Naive B cell (primary cell): ENCODE measurements at regions not wholly inside any gene's neighbourhood (a gene's known extent, or its start where the extent isn't known, plus 50 kb on each side); places are given as distances from the start of the nearest gene placed in this dataset.

Source experiments
- ATAC-seq, 2 donors: fragments of 150-1000 bp; cut with Tn5 transposase; 2 replicates each; pipeline ENCODE4 v1.10.0; 2021; ENCODE audit warnings: low read depth in 2 of 2, mild to moderate bottlenecking in 2 of 2, moderate library complexity in 2 of 2
- DNase-seq: peaks from one replicate; pipeline ENCODE4 v3.0.0; 2022
- H3K27ac Mint-ChIP-seq, 6 donors: one replicate each; pipeline ENCODE4 v1.8.0; 2020 to 2022; ENCODE audit warnings: mild to moderate bottlenecking in 6 of 6, mixed read lengths in 6 of 6, moderate library complexity in 5 of 6, inconsistent platforms in 2 of 6
- H3K27me3 Mint-ChIP-seq, 3 donors: one replicate each; pipeline ENCODE4 v1.8.0; 2021 to 2022; ENCODE audit warnings: mixed read lengths in 3 of 3, mild to moderate bottlenecking in 1 of 3
- H3K36me3 Mint-ChIP-seq, 2 donors: one replicate each; pipeline ENCODE4 v1.8.0; 2020 to 2022; ENCODE audit warnings: mixed read lengths in 2 of 2, inconsistent platforms in 1 of 2, mild to moderate bottlenecking in 1 of 2
- H3K4me1 Mint-ChIP-seq, 3 donors: one replicate each; pipeline ENCODE4 v1.8.0; 2020 to 2022; ENCODE audit warnings: mixed read lengths in 3 of 3, inconsistent platforms in 1 of 3, mild to moderate bottlenecking in 1 of 3, moderate library complexity in 1 of 3
- H3K4me3 Mint-ChIP-seq, 8 donors: one replicate each; pipeline ENCODE4 v1.8.0; 2020 to 2022; ENCODE audit warnings: mild to moderate bottlenecking in 8 of 8, mixed read lengths in 8 of 8, moderate library complexity in 8 of 8, inconsistent platforms in 2 of 8
- H3K9me3 Mint-ChIP-seq, 7 donors: one replicate each; pipeline ENCODE4 v1.8.0; 2020 to 2022; ENCODE audit warnings: mixed read lengths in 7 of 7, mild to moderate bottlenecking in 5 of 7, inconsistent platforms in 2 of 7, moderate library complexity in 1 of 7

- Mint-ChIP-seq H3K4me1 (peaks cover 11 to 17% (median 12%) of the 10 kb centered on the region in 3 donors), H3K36me3 (no peaks in the 10 kb centered on the region), H3K9me3 (peaks cover 0 to 2% (median 0%) of the 10 kb centered on the region in 7 donors), H3K27me3 (peaks cover 7 to 15% (median 13%) of the 10 kb centered on the region in 3 donors), H3K27ac (no peak overlapping the region), H3K4me3 (no peak overlapping the region)
- DNase-seq (no peak), ATAC-seq (no peak)
Observed at GRCh38 chr1:230502996-230503395, 76.9 kb upstream of the PGBD5 start.

- Mint-ChIP-seq H3K27ac (no peak overlapping the region), H3K4me1 (peaks cover 4 to 10% (median 6%) of the 10 kb centered on the region in 3 donors), H3K9me3 (peaks cover 0 to 2% (median 0%) of the 10 kb centered on the region in 7 donors), H3K4me3 (no peak overlapping the region), H3K27me3 (peaks cover 8 to 22% (median 20%) of the 10 kb centered on the region in 3 donors), H3K36me3 (no peaks in the 10 kb centered on the region)
- DNase-seq = no peak
- no peak for ATAC-seq
Observed at GRCh38 chr1:230502306-230502705, 76.2 kb upstream of the PGBD5 start.

- H3K4me3 Mint-ChIP-seq = no peak overlapping the region
- DNase-seq (no peak), ATAC-seq (no peak)
- peaks cover 0 to 2% (median 0%) of the 10 kb centered on the region in 7 donors for H3K9me3 Mint-ChIP-seq
- no peaks in the 10 kb centered on the region for H3K36me3 Mint-ChIP-seq
- H3K27ac Mint-ChIP-seq = no peak overlapping the region
- H3K27me3 Mint-ChIP-seq = peaks cover 13 to 27% (median 25%) of the 10 kb centered on the region in 3 donors
- H3K4me1 Mint-ChIP-seq = peaks cover 0 to 6% (median under 1%) of the 10 kb centered on the region in 3 donors
Observed at GRCh38 chr1:230501849-230502248, 75.7 kb upstream of the PGBD5 start.

- Mint-ChIP-seq H3K27me3 (peaks cover 16 to 27% (median 26%) of the 10 kb centered on the region in 3 donors), H3K4me3 (no peak overlapping the region), H3K4me1 (peaks cover 0 to 6% (median 0%) of the 10 kb centered on the region in 3 donors), H3K27ac (no peak overlapping the region), H3K36me3 (no peaks in the 10 kb centered on the region), H3K9me3 (peaks cover 0 to 2% (median 0%) of the 10 kb centered on the region in 7 donors)
- DNase-seq (no peak), ATAC-seq (no peak)
Observed at GRCh38 chr1:230501242-230501641, 75.1 kb upstream of the PGBD5 start.

GRCh38 chr1:230500063-230500462, 73.9 kb upstream of the PGBD5 start:
- ATAC-seq = no peak
- peaks cover 0 to 2% (median 0%) of the 10 kb centered on the region in 7 donors for H3K9me3 Mint-ChIP-seq

GRCh38 chr1:230499496-230499895, 73.4 kb upstream of the PGBD5 start:
- Mint-ChIP-seq H3K9me3 (peaks cover 0 to 2% (median 0%) of the 10 kb centered on the region in 7 donors), H3K4me1 (no peaks in the 10 kb centered on the region), H3K27me3 (peaks cover 20 to 43% (median 41%) of the 10 kb centered on the region in 3 donors), H3K27ac (no peak overlapping the region), H3K4me3 (no peak overlapping the region), H3K36me3 (no peaks in the 10 kb centered on the region)
- no peak for ATAC-seq
- no peak for DNase-seq

More at GRCh38 chr1:230500063-230500462, 73.9 kb upstream of the PGBD5 start:
- H3K4me3 Mint-ChIP-seq = no peak overlapping the region
- no peak for DNase-seq
- H3K27me3 Mint-ChIP-seq = peaks cover 16 to 37% (median 35%) of the 10 kb centered on the region in 3 donors
- H3K27ac Mint-ChIP-seq = no peak overlapping the region
- H3K4me1 Mint-ChIP-seq = no peaks in the 10 kb centered on the region
- no peaks in the 10 kb centered on the region for H3K36me3 Mint-ChIP-seq

- ATAC-seq (no peak), DNase-seq (no peak)
- Mint-ChIP-seq H3K4me1 (no peaks in the 10 kb centered on the region), H3K36me3 (no peaks in the 10 kb centered on the region), H3K9me3 (peaks cover 0 to 2% (median 0%) of the 10 kb centered on the region in 7 donors), H3K27ac (peak overlapping the region in 1 of 6 donors; percentile 58), H3K27me3 (peaks cover 24 to 48% (median 47%) of the 10 kb centered on the region in 3 donors), H3K4me3 (peak overlapping the region in 1 of 8 donors; percentile 7)
Observed at GRCh38 chr1:230498704-230499103, 72.6 kb upstream of the PGBD5 start.

GRCh38 chr1:230496451-230496850, 70.3 kb upstream of the PGBD5 start:
- H3K4me1 Mint-ChIP-seq = no peaks in the 10 kb centered on the region
- H3K9me3 Mint-ChIP-seq = peaks cover 0 to 4% (median 0%) of the 10 kb centered on the region in 7 donors
- H3K27ac Mint-ChIP-seq = no peak overlapping the region
- DNase-seq (no peak), ATAC-seq (no peak)
- H3K4me3 Mint-ChIP-seq = no peak overlapping the region
- peaks cover 31 to 62% (median 57%) of the 10 kb centered on the region in 3 donors for H3K27me3 Mint-ChIP-seq
- H3K36me3 Mint-ChIP-seq = no peaks in the 10 kb centered on the region

GRCh38 chr1:230495891-230496385, 69.8 kb upstream of the PGBD5 start:
- H3K9me3 Mint-ChIP-seq = peaks cover 0 to 4% (median 0%) of the 10 kb centered on the region in 7 donors
- DNase-seq (no peak), ATAC-seq (no peak)
- peaks cover 31 to 62% (median 57%) of the 10 kb centered on the region in 3 donors for H3K27me3 Mint-ChIP-seq
- no peaks in the 10 kb centered on the region for H3K36me3 Mint-ChIP-seq
- no peaks in the 10 kb centered on the region for H3K4me1 Mint-ChIP-seq
- no peak overlapping the region for H3K27ac Mint-ChIP-seq
- H3K4me3 Mint-ChIP-seq = no peak overlapping the region

GRCh38 chr1:230495076-230495475, 68.9 kb upstream of the PGBD5 start:
- Mint-ChIP-seq H3K4me3 (no peak overlapping the region), H3K27ac (no peak overlapping the region), H3K9me3 (peaks cover 0 to 2% (median 0%) of the 10 kb centered on the region in 7 donors), H3K27me3 (peaks cover 39 to 70% (median 64%) of the 10 kb centered on the region in 3 donors), H3K4me1 (no peaks in the 10 kb centered on the region), H3K36me3 (no peaks in the 10 kb centered on the region)
- ATAC-seq (no peak), DNase-seq (no peak)

GRCh38 chr1:230494514-230494913, 68.4 kb upstream of the PGBD5 start:
- no peak for DNase-seq
- peaks cover 44 to 75% (median 69%) of the 10 kb centered on the region in 3 donors for H3K27me3 Mint-ChIP-seq
- no peak overlapping the region for H3K4me3 Mint-ChIP-seq
- no peak for ATAC-seq
- no peaks in the 10 kb centered on the region for H3K36me3 Mint-ChIP-seq
- no peaks in the 10 kb centered on the region for H3K4me1 Mint-ChIP-seq
- peaks cover 0 to 2% (median 0%) of the 10 kb centered on the region in 7 donors for H3K9me3 Mint-ChIP-seq
- no peak overlapping the region for H3K27ac Mint-ChIP-seq

GRCh38 chr1:230494026-230494425, 67.9 kb upstream of the PGBD5 start:
- H3K9me3 Mint-ChIP-seq = peaks cover 0 to 2% (median 0%) of the 10 kb centered on the region in 7 donors
- H3K4me3 Mint-ChIP-seq = no peak overlapping the region
- ATAC-seq (no peak), DNase-seq (no peak)
- H3K4me1 Mint-ChIP-seq = no peaks in the 10 kb centered on the region
- no peak overlapping the region for H3K27ac Mint-ChIP-seq
- peaks cover 49 to 77% (median 69%) of the 10 kb centered on the region in 3 donors for H3K27me3 Mint-ChIP-seq
- no peaks in the 10 kb centered on the region for H3K36me3 Mint-ChIP-seq

- Mint-ChIP-seq H3K27ac (no peak overlapping the region), H3K36me3 (no peaks in the 10 kb centered on the region), H3K4me1 (no peaks in the 10 kb centered on the region), H3K9me3 (peaks cover 0 to 2% (median 0%) of the 10 kb centered on the region in 7 donors), H3K27me3 (peaks cover 43 to 77% (median 69%) of the 10 kb centered on the region in 3 donors), H3K4me3 (no peak overlapping the region)
- DNase-seq = no peak
- no peak for ATAC-seq
Observed at GRCh38 chr1:230493264-230493663, 67.1 kb upstream of the PGBD5 start.

GRCh38 chr1:230490436-230490835, 64.3 kb upstream of the PGBD5 start:
- Mint-ChIP-seq H3K4me3 (no peak overlapping the region), H3K9me3 (peaks cover 0 to 3% (median 0%) of the 10 kb centered on the region in 7 donors), H3K27ac (no peak overlapping the region), H3K4me1 (no peaks in the 10 kb centered on the region), H3K27me3 (peaks cover 38 to 71% (median 68%) of the 10 kb centered on the region in 3 donors), H3K36me3 (no peaks in the 10 kb centered on the region)
- DNase-seq = no peak
- ATAC-seq = no peak
